ENCODE measurements at regions not wholly inside any gene's neighbourhood (a gene's known extent, or its start where the extent isn't known, plus 50 kb on each side); places are given as distances from the start of the nearest gene placed in this dataset.
A peak's percentile ranks its signal among the peaks of the same experiment; 100 is the strongest.

- intact Hi-C loops (cut with micrococcal nuclease): no loop called here
- H3K4me3 Mint-ChIP-seq (ENCODE audit: unreplicated experiment): no peak overlapping the region
- peaks cover 26% of the 10 kb centered on the region for H3K4me1 Mint-ChIP-seq (ENCODE audit: insufficient read depth, unreplicated experiment)
- ChIA-PET POLR2A (no interaction called here), CTCF (interaction anchor here (1.2 kb wide), 1 partner anchor 10 kb away, joined by 3 read pairs; no protein-coding TSS in a partner anchor)
- no peak overlapping the region for H3K27ac Mint-ChIP-seq (ENCODE audit: low read depth, unreplicated experiment)
- DNase-seq (ENCODE audit: unreplicated experiment): peak; percentile 83
- BruUV-seq (replicated peaks): no TSS peak
- H3K9me3 Mint-ChIP-seq (ENCODE audit: unreplicated experiment): peaks cover 6% of the 10 kb centered on the region
- no peaks in the 10 kb centered on the region for H3K36me3 Mint-ChIP-seq (ENCODE audit: insufficient read depth, unreplicated experiment)
- H3K27me3 Mint-ChIP-seq (ENCODE audit: insufficient read depth, unreplicated experiment): no peaks in the 10 kb centered on the region
- TF ChIP-seq, protein P1, sequence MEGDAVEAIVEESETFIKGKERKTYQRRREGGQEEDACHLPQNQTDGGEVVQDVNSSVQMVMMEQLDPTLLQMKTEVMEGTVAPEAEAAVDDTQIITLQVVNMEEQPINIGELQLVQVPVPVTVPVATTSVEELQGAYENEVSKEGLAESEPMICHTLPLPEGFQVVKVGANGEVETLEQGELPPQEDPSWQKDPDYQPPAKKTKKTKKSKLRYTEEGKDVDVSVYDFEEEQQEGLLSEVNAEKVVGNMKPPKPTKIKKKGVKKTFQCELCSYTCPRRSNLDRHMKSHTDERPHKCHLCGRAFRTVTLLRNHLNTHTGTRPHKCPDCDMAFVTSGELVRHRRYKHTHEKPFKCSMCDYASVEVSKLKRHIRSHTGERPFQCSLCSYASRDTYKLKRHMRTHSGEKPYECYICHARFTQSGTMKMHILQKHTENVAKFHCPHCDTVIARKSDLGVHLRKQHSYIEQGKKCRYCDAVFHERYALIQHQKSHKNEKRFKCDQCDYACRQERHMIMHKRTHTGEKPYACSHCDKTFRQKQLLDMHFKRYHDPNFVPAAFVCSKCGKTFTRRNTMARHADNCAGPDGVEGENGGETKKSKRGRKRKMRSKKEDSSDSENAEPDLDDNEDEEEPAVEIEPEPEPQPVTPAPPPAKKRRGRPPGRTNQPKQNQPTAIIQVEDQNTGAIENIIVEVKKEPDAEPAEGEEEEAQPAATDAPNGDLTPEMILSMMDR (IDR thresholded peaks at IDR 0.05; ENCODE audit: unreplicated experiment): no peak
Measured at GRCh38 chr6:153595903-153596302, 443.1 kb upstream of the OPRM1 start.

GRCh38 chr6:153594871-153595270 is 444.2 kb upstream of the OPRM1 start:
- Mint-ChIP-seq H3K4me1 (ENCODE audit: insufficient read depth, unreplicated experiment) (peaks cover 35% of the 10 kb centered on the region), H3K27ac (ENCODE audit: low read depth, unreplicated experiment) (no peak overlapping the region), H3K36me3 (ENCODE audit: insufficient read depth, unreplicated experiment) (no peaks in the 10 kb centered on the region), H3K9me3 (ENCODE audit: unreplicated experiment) (peaks cover 6% of the 10 kb centered on the region), H3K4me3 (ENCODE audit: unreplicated experiment) (no peak overlapping the region), H3K27me3 (ENCODE audit: insufficient read depth, unreplicated experiment) (no peaks in the 10 kb centered on the region)
- CTCF ChIA-PET: interaction anchor here (0.6 to 1.2 kb wide), 2 partner anchors 11 to 62 kb away, joined by 3 to 4 read pairs; no protein-coding TSS in a partner anchor
- TF ChIP-seq, protein P1 (IDR thresholded peaks at IDR 0.05; ENCODE audit: unreplicated experiment): no peak
- POLR2A ChIA-PET: no interaction called here
- no peak for DNase-seq (ENCODE audit: unreplicated experiment)
- intact Hi-C loops (cut with micrococcal nuclease): no loop called here
- no TSS peak for BruUV-seq (replicated peaks)

DNA sequence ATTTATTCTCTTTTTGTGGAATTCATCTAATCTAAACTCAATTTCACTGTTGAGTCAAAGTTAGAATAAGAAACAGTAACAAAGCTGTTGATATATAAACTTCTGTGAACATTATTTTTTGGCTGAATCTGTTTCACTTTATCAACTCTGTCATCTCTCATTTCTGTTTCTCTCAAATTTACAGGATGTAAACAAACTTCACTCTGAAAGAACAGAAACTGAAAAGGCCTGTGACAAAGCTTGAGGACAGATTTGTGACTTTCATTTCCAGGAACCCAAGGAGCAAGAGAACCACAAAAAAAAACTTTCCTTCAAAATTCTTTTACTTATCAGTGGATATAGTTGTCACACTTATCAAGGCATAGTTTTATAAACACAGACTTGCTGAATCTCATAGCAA is 447.9 kb upstream of the OPRM1 start:
- TF ChIP-seq, protein P1 (IDR thresholded peaks at IDR 0.05; ENCODE audit: unreplicated experiment): no peak
- no peak for DNase-seq (ENCODE audit: unreplicated experiment)
- intact Hi-C loops (cut with micrococcal nuclease): no loop called here
- peaks cover 6% of the 10 kb centered on the region for H3K9me3 Mint-ChIP-seq (ENCODE audit: unreplicated experiment)
- H3K27ac Mint-ChIP-seq (ENCODE audit: low read depth, unreplicated experiment): no peak overlapping the region
- peaks cover 33% of the 10 kb centered on the region for H3K4me1 Mint-ChIP-seq (ENCODE audit: insufficient read depth, unreplicated experiment)
- no TSS peak for BruUV-seq (replicated peaks)
- H3K27me3 Mint-ChIP-seq (ENCODE audit: insufficient read depth, unreplicated experiment): no peaks in the 10 kb centered on the region
- no peak overlapping the region for H3K4me3 Mint-ChIP-seq (ENCODE audit: unreplicated experiment)
- ChIA-PET CTCF (interaction anchor here (1.0 kb wide), 1 partner anchor 44 kb away, joined by 4 read pairs; no protein-coding TSS in a partner anchor), POLR2A (interaction anchor here (1.1 kb wide), 1 partner anchor 11 kb away, joined by 3 read pairs; no protein-coding TSS in a partner anchor)
- H3K36me3 Mint-ChIP-seq (ENCODE audit: insufficient read depth, unreplicated experiment): no peaks in the 10 kb centered on the region

GRCh38 chr6:153590411-153590810 is 448.6 kb upstream of the OPRM1 start:
- TF ChIP-seq, protein P1 (IDR thresholded peaks at IDR 0.05; ENCODE audit: unreplicated experiment): no peak
- H3K27me3 Mint-ChIP-seq (ENCODE audit: insufficient read depth, unreplicated experiment): no peaks in the 10 kb centered on the region

More at GRCh38 chr6:153590411-153590810, 448.6 kb upstream of the OPRM1 start:
- POLR2A ChIA-PET: interaction anchor here (0.6 to 1.1 kb wide), 3 partner anchors 12 to 521 kb away, joined by 3 read pairs; no protein-coding TSS in a partner anchor
- H3K36me3 Mint-ChIP-seq (ENCODE audit: insufficient read depth, unreplicated experiment): no peaks in the 10 kb centered on the region
- peaks cover 26% of the 10 kb centered on the region for H3K4me1 Mint-ChIP-seq (ENCODE audit: insufficient read depth, unreplicated experiment)
- peaks cover 6% of the 10 kb centered on the region for H3K9me3 Mint-ChIP-seq (ENCODE audit: unreplicated experiment)
- no peak overlapping the region for H3K27ac Mint-ChIP-seq (ENCODE audit: low read depth, unreplicated experiment)
- CTCF ChIA-PET: interaction anchor here (1.0 kb wide), 1 partner anchor 44 kb away, joined by 4 read pairs; no protein-coding TSS in a partner anchor
- no TSS peak for BruUV-seq (replicated peaks)
- H3K4me3 Mint-ChIP-seq (ENCODE audit: unreplicated experiment): no peak overlapping the region
- DNase-seq (ENCODE audit: unreplicated experiment): no peak
- intact Hi-C loops (cut with micrococcal nuclease): no loop called here

Data from MCF 10A (cell line).